ENCODE measurements at regions not wholly inside any gene's neighbourhood (a gene's known extent, or its start where the extent isn't known, plus 50 kb on each side); places are given as distances from the start of the nearest gene placed in this dataset.
"Not testable (repeated sequence)": the region's sequence is repeated elsewhere in the genome, so short reads cannot be mapped to it uniquely, and the experiment has no call there.

DNA sequence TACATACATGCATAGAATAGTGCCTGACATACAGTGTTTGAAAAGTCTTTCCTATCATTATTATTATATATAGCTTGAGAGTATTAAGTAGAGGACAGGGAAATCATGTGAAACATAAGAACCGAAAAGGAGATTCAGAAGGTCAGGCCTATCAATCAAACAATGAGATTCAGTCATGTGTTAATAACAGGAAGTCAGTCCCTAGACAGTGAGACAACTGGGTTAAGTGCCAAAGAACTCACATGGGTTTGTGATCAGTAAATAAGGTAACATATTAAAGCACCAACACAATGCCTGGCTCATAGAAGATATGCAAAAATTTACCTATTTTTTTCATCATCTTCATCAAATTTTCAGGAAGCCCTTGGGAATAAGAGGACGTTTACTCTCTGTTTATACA is 174.3 kb upstream of the FAT3 start:
- 94 to 100% methylated on average over 2 of the region's 2 CpGs for WGBS, 2 experiments
- Histone ChIP-seq H3K4me3 (ENCODE audit: insufficient read depth, low read depth, low read length) (no peak overlapping the region), H3K9me3 (ENCODE audit: control insufficient read depth, low read length) (no peaks in the 10 kb centered on the region), H3K27ac (ENCODE audit: insufficient read depth, low read depth, low read length, poor library complexity, severe bottlenecking) (no peak overlapping the region), H3K27me3 (ENCODE audit: control insufficient read depth, insufficient read depth, low read length, poor library complexity, severe bottlenecking) (no peaks in the 10 kb centered on the region), H3K36me3 (ENCODE audit: control insufficient read depth, insufficient read depth, low read length) (no peaks in the 10 kb centered on the region), H3K4me1 (ENCODE audit: control insufficient read depth, insufficient read depth, low read length) (no peaks in the 10 kb centered on the region)

DNA sequence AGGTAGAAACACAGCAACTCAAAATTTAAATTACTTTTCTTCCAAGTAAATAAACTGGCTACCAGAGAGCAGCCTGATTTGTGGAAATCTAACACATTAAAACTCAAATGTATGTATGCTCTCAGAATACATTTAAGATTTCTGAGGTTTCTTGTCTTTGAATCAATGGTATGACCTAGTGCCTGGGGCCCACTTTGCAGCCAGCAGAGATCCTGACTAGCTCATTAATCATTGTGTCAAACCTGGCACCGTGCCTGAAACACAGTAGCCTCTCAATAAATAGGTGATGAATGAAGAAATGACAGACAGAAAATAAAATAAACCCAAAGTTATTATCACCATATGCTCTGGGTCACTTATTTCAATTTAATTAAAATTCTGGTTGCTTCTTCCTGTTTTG is 176.2 kb upstream of the FAT3 start:
- Histone ChIP-seq H3K27ac (ENCODE audit: insufficient read depth, low read depth, low read length, poor library complexity, severe bottlenecking) (no peak overlapping the region), H3K27me3 (ENCODE audit: control insufficient read depth, insufficient read depth, low read length, poor library complexity, severe bottlenecking) (no peaks in the 10 kb centered on the region), H3K36me3 (ENCODE audit: control insufficient read depth, insufficient read depth, low read length) (no peaks in the 10 kb centered on the region), H3K4me1 (ENCODE audit: control insufficient read depth, insufficient read depth, low read length) (no peaks in the 10 kb centered on the region), H3K4me3 (ENCODE audit: insufficient read depth, low read depth, low read length) (no peak overlapping the region), H3K9me3 (ENCODE audit: control insufficient read depth, low read length) (no peaks in the 10 kb centered on the region)
- WGBS, 2 experiments: 91% methylated on average over 1 of the region's 1 CpG; no CpG with 5 or more reads in 1 of the 2 experiments

GRCh38 chr11:92046103-92046502 is 178.5 kb upstream of the FAT3 start:
- H3K9me3 ChIP-seq (ENCODE audit: control insufficient read depth, low read length): no peaks in the 10 kb centered on the region
- H3K36me3 ChIP-seq (ENCODE audit: control insufficient read depth, insufficient read depth, low read length): no peaks in the 10 kb centered on the region
- H3K4me1 ChIP-seq (ENCODE audit: control insufficient read depth, insufficient read depth, low read length): no peaks in the 10 kb centered on the region
- H3K27ac ChIP-seq (ENCODE audit: insufficient read depth, low read depth, low read length, poor library complexity, severe bottlenecking): no peak overlapping the region
- no peak overlapping the region for H3K4me3 ChIP-seq (ENCODE audit: insufficient read depth, low read depth, low read length)
- H3K27me3 ChIP-seq (ENCODE audit: control insufficient read depth, insufficient read depth, low read length, poor library complexity, severe bottlenecking): no peaks in the 10 kb centered on the region

DNA sequence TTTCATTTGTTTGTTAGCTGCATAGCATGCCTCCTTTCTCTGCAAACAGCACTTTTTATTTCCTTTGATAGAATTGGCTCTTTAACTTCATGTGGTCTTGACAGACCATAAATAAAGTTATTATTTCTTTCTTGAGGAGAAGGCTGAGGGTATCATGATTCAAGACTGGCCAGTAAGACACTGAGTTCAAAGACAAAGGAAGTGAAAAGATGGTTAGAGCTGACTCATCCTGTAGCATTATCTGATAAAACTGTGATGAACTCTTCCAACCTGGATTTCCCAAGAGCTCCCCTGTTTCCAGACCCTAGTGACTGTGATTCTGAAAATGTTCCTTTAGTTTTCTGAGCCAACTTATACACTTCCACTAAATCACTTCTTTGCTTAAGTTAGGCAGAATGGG is 179.3 kb upstream of the FAT3 start:
- H3K9me3 ChIP-seq (ENCODE audit: control insufficient read depth, low read length): no peaks in the 10 kb centered on the region
- H3K4me3 ChIP-seq (ENCODE audit: insufficient read depth, low read depth, low read length): no peak overlapping the region
- H3K27me3 ChIP-seq (ENCODE audit: control insufficient read depth, insufficient read depth, low read length, poor library complexity, severe bottlenecking): no peaks in the 10 kb centered on the region
- no peaks in the 10 kb centered on the region for H3K36me3 ChIP-seq (ENCODE audit: control insufficient read depth, insufficient read depth, low read length)
- H3K4me1 ChIP-seq (ENCODE audit: control insufficient read depth, insufficient read depth, low read length): no peaks in the 10 kb centered on the region
- no peak overlapping the region for H3K27ac ChIP-seq (ENCODE audit: insufficient read depth, low read depth, low read length, poor library complexity, severe bottlenecking)

DNA sequence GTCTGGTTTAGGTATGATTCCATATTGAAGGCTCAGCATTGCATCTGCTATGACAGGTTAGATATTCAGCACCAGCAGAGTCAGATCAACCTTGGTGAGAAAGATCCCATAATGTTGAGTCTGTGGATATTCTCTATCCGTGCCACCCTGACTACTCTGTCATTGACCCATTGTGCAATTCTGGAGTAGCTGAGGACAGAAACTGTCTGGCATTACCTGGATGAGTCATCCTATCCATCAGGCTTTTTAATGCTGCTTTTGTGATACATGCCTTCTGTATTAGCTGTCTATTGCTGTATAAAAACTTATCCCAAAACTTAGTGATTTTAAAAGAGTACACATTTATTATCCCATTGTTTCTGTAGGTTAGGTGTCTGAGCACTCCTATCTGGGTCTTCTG is 189.1 kb upstream of the FAT3 start:
- WGBS, 2 experiments: 90 to 98% methylated on average over 1 of the region's 1 CpG
- Histone ChIP-seq H3K4me3 (ENCODE audit: insufficient read depth, low read depth, low read length) (no peak overlapping the region), H3K36me3 (ENCODE audit: control insufficient read depth, insufficient read depth, low read length) (no peaks in the 10 kb centered on the region), H3K9me3 (ENCODE audit: control insufficient read depth, low read length) (no peaks in the 10 kb centered on the region), H3K4me1 (ENCODE audit: control insufficient read depth, insufficient read depth, low read length) (no peaks in the 10 kb centered on the region), H3K27ac (ENCODE audit: insufficient read depth, low read depth, low read length, poor library complexity, severe bottlenecking) (no peak overlapping the region), H3K27me3 (ENCODE audit: control insufficient read depth, insufficient read depth, low read length, poor library complexity, severe bottlenecking) (no peaks in the 10 kb centered on the region)

DNA sequence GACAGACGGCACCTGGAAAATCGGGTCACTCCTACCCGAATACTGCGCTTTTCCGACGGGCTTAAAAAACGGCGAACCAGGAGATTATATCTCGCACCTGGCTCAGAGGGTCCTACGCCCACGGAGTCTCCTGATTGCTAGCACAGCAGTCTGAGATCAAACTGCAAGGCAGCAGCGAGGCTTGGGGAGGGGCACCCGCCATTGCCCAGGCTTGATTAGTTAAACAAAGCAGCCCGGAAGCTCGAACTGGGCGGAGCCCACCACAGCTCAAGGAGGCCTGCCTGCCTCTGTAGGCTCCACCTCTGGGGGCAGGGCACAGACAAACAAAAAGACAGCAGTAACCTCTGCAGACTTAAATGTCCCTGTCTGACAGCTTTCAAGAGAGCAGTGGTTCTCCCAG is 197.5 kb upstream of the FAT3 start:
- H3K4me1 ChIP-seq (ENCODE audit: control insufficient read depth, insufficient read depth, low read length); H3K27me3 ChIP-seq (ENCODE audit: control insufficient read depth, insufficient read depth, low read length, poor library complexity, severe bottlenecking); H3K9me3 ChIP-seq (ENCODE audit: control insufficient read depth, low read length); H3K27ac ChIP-seq (ENCODE audit: insufficient read depth, low read depth, low read length, poor library complexity, severe bottlenecking); H3K4me3 ChIP-seq (ENCODE audit: insufficient read depth, low read depth, low read length); H3K36me3 ChIP-seq (ENCODE audit: control insufficient read depth, insufficient read depth, low read length): not testable (repeated sequence)
- 87 to 90% methylated on average over 16 of the region's 16 CpGs for WGBS, 2 experiments

DNA sequence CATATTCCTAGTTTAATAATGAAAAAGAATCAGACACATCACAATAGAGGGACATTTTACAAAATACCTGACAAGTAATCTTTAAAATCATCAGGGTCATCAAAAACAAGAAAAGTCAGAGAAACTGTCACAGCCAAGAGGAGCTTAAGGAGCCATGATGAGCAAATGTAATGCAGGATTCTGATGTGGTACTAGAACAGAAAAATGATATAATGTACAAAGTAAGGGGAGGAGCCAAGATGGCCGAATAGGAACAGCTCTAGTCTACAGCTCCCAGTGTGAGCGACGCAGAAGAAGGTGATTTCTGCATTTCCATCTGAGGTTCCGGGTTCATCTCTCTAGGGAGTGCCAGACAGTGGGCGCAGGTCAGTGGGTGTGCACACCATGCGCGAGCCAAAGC is 198.0 kb upstream of the FAT3 start:
- no peaks in the 10 kb centered on the region for H3K36me3 ChIP-seq (ENCODE audit: control insufficient read depth, insufficient read depth, low read length)
- H3K4me1 ChIP-seq (ENCODE audit: control insufficient read depth, insufficient read depth, low read length): no peaks in the 10 kb centered on the region
- H3K27ac ChIP-seq (ENCODE audit: insufficient read depth, low read depth, low read length, poor library complexity, severe bottlenecking): no peak overlapping the region
- no peaks in the 10 kb centered on the region for H3K9me3 ChIP-seq (ENCODE audit: control insufficient read depth, low read length)
- no peaks in the 10 kb centered on the region for H3K27me3 ChIP-seq (ENCODE audit: control insufficient read depth, insufficient read depth, low read length, poor library complexity, severe bottlenecking)
- 92 to 95% methylated on average over 7 of the region's 7 CpGs for WGBS, 2 experiments
- no peak overlapping the region for H3K4me3 ChIP-seq (ENCODE audit: insufficient read depth, low read depth, low read length)

DNA sequence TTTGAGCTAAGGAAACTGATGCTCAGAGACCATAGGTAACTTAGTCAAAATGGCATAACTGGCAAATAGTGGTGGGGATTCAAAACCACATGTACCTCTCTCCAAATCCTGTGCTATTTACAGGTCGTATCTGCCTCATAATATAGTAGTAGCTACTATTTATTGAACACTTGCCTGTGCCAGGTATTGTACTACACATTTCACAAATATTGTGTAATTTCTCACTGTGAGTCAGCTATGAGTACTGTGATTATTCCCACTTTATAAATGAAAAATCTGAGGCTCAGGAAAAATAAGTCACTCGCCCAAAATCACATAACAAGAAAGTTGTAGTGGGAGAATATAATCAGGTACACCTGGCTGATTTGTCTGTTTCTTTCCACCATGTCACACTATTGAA is 199.8 kb upstream of the FAT3 start:
- Histone ChIP-seq H3K36me3 (ENCODE audit: control insufficient read depth, insufficient read depth, low read length) (no peaks in the 10 kb centered on the region), H3K9me3 (ENCODE audit: control insufficient read depth, low read length) (no peaks in the 10 kb centered on the region), H3K27ac (ENCODE audit: insufficient read depth, low read depth, low read length, poor library complexity, severe bottlenecking) (no peak overlapping the region), H3K27me3 (ENCODE audit: control insufficient read depth, insufficient read depth, low read length, poor library complexity, severe bottlenecking) (no peaks in the 10 kb centered on the region), H3K4me3 (ENCODE audit: insufficient read depth, low read depth, low read length) (no peak overlapping the region), H3K4me1 (ENCODE audit: control insufficient read depth, insufficient read depth, low read length) (no peaks in the 10 kb centered on the region)
- WGBS, 2 experiments: 94 to 100% methylated on average over 1 to 2 of the region's 2 CpGs

- Histone ChIP-seq H3K27me3 (ENCODE audit: control insufficient read depth, insufficient read depth, low read length, poor library complexity, severe bottlenecking) (no peaks in the 10 kb centered on the region), H3K27ac (ENCODE audit: insufficient read depth, low read depth, low read length, poor library complexity, severe bottlenecking) (no peak overlapping the region), H3K9me3 (ENCODE audit: control insufficient read depth, low read length) (no peaks in the 10 kb centered on the region), H3K4me3 (ENCODE audit: insufficient read depth, low read depth, low read length) (no peak overlapping the region), H3K36me3 (ENCODE audit: control insufficient read depth, insufficient read depth, low read length) (no peaks in the 10 kb centered on the region), H3K4me1 (ENCODE audit: control insufficient read depth, insufficient read depth, low read length) (no peaks in the 10 kb centered on the region)
- WGBS, 2 experiments: 100% methylated on average over 1 of the region's 2 CpGs; no CpG with 5 or more reads in 1 of the 2 experiments
Measured at GRCh38 chr11:92022499-92022898, 202.1 kb upstream of the FAT3 start.

DNA sequence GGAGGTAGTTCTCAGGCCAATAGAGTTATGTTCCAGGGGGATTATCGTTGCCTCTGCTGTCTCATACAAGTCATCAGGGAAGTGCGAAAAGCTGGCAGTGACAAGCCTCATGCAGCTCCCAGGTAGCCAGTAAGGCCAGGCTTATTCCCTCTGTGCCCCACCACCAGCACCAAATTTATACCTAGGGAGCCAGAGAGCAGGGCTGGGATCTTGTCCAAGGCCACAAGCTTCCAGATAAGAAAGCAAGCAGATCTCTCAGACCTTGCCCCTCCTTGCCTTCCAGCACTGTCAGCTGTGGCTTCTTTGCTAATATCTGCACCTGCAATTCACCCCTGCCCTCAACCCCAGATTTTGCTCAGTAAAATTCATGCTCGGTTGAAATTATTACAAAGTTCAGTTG is 206.3 kb upstream of the FAT3 start:
- 93 to 97% methylated on average over 3 of the region's 3 CpGs for WGBS, 2 experiments
- Histone ChIP-seq H3K27ac (ENCODE audit: insufficient read depth, low read depth, low read length, poor library complexity, severe bottlenecking) (no peak overlapping the region), H3K27me3 (ENCODE audit: control insufficient read depth, insufficient read depth, low read length, poor library complexity, severe bottlenecking) (no peaks in the 10 kb centered on the region), H3K36me3 (ENCODE audit: control insufficient read depth, insufficient read depth, low read length) (no peaks in the 10 kb centered on the region), H3K4me3 (ENCODE audit: insufficient read depth, low read depth, low read length) (no peak overlapping the region), H3K4me1 (ENCODE audit: control insufficient read depth, insufficient read depth, low read length) (no peaks in the 10 kb centered on the region), H3K9me3 (ENCODE audit: control insufficient read depth, low read length) (no peaks in the 10 kb centered on the region)

DNA sequence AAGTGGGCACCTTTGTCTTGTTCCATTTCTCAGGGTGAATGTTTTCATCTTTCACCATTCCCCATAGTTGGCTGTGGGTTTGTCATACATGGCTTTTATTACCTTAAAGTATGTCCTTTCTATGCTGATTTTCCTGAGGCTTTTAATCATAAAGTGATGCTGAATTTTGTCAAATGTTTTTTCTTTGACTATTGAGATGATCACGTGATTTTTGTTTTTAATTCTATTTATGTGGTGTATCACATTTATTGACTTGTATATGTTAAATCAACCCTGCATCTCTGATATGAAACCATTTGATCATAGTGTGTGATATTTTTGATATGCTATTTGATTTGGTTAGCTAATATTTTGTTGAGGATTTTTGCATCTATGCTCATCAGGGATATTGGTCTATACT is 216.4 kb upstream of the FAT3 start:
- Histone ChIP-seq H3K9me3 (ENCODE audit: control insufficient read depth, low read length) (no peaks in the 10 kb centered on the region), H3K4me1 (ENCODE audit: control insufficient read depth, insufficient read depth, low read length) (no peaks in the 10 kb centered on the region), H3K27ac (ENCODE audit: insufficient read depth, low read depth, low read length, poor library complexity, severe bottlenecking) (no peak overlapping the region), H3K36me3 (ENCODE audit: control insufficient read depth, insufficient read depth, low read length) (no peaks in the 10 kb centered on the region), H3K4me3 (ENCODE audit: insufficient read depth, low read depth, low read length) (no peak overlapping the region), H3K27me3 (ENCODE audit: control insufficient read depth, insufficient read depth, low read length, poor library complexity, severe bottlenecking) (no peaks in the 10 kb centered on the region)
- 100% methylated on average over 1 of the region's 1 CpG; no CpG with 5 or more reads in 1 of the 2 experiments for WGBS, 2 experiments
